GM12891 (cell line): ENCODE measurements at regions not wholly inside any gene's neighbourhood (a gene's known extent, or its start where the extent isn't known, plus 50 kb on each side); places are given as distances from the start of the nearest gene placed in this dataset.

ENCODE experiments used
- DNase-seq: peaks from one replicate; pipeline ENCODE4 v3.0.0; 2011; ENCODE audit warnings: low spot score; ENCODE audit not compliant: insufficient read length
- FAIRE-seq: peaks from 2 replicates; lab custom pipeline; 2011; peaks lifted over from hg19 to GRCh38; lab: Jason Lieb, UNC
- PAX5 ChIP-seq: IDR thresholded peaks from 2 replicates; pipeline ENCODE4 v1.6.1; 2011; ENCODE audit warnings: low read length, moderate library complexity, mild to moderate bottlenecking; ENCODE audit not compliant: insufficient read depth, severe bottlenecking
- POLR2A ChIP-seq: IDR thresholded peaks from 2 replicates; pipeline ENCODE4 v1.6.1; 2011; ENCODE audit warnings: low read depth, low read length, control low read depth
- POLR2AphosphoS5 ChIP-seq: IDR thresholded peaks from 2 replicates; pipeline ENCODE4 v1.6.1; 2011; ENCODE audit warnings: low read depth, low read length, control low read depth
- POU2F2 ChIP-seq: IDR thresholded peaks from 2 replicates; pipeline ENCODE4 v1.6.1; 2011; ENCODE audit warnings: low read depth, mild to moderate bottlenecking, control low read depth, low read length, moderate library complexity
- SPI1 ChIP-seq: IDR thresholded peaks from 2 replicates; pipeline ENCODE4 v1.6.1; 2011; ENCODE audit warnings: low read depth, low read length, control low read depth
- TAF1 ChIP-seq: IDR thresholded peaks from 2 replicates; pipeline ENCODE4 v1.6.1; 2011; ENCODE audit warnings: low read depth, low read length, control low read depth

DNA sequence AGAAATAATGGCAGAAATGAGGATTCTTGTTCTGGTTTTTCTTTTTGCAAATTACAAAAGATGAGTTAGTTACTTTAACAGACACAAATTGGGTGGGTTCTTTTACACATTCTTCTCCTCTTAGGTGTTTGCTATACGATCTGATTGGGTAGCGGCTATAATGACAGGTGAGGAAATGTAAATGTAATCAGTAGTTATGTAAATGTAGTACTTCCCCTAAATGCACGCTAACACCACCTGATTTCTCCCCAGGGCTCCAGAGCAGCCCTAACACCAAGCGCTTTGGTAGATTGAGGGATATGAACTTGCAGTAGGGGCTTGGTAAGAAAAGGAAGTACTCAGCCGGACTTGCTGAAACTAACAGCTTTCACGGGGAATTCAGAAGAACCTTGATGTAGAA, 499.4 kb upstream of the NOX3 start:
- TF ChIP-seq POLR2AphosphoS5 (no peak), POU2F2 (no peak), TAF1 (no peak), POLR2A (no peak), PAX5 (no peak), SPI1 (no peak)
- FAIRE-seq (no peak), DNase-seq (no peak)

DNA sequence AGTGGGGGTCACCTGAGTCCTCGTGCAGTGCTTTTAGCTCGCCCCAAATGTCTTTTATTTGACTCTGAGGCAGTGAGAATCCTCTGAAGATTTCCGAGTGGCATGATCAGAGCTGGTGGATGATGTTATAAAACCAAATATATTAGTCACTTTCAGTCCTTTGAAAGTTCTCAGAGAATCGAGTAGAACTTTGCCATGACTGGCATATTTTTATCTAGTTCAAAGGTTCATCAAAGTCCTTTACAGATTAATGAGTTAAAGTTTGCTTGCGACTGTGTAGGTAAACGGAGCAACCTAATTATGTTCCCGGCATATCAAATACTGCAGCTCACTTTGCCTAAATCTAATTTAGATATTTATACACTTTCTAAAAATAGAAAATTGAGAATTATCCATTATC, 498.5 kb upstream of the NOX3 start:
- no peak for DNase-seq
- no peak for TF ChIP-seq POLR2AphosphoS5
- no peak for TF ChIP-seq TAF1
- TF ChIP-seq SPI1 = no peak
- TF ChIP-seq POU2F2 = no peak
- no peak for TF ChIP-seq PAX5
- TF ChIP-seq POLR2A = no peak
- no peak for FAIRE-seq

DNA sequence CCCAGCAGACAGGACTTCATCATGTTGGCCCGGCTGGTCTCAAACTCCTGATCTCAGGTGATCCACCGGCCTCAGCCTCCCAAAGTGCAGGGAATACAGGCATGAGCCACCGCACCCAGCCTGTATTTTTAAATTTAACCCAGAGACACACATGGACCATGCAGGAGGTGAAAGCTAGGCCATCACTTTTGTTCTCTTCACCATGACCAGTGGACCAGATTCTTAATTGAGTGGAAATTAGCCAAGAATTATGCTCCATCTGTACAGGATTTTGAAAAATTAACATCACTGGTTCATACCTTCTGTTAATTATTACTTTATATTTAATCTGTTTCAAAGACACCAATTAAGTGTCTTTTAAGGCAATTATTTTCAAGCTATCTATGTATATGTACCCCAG, 493.6 kb upstream of the NOX3 start:
- TF ChIP-seq POU2F2 (no peak), SPI1 (no peak), POLR2A (no peak), TAF1 (no peak), POLR2AphosphoS5 (no peak), PAX5 (no peak)
- DNase-seq (no peak), FAIRE-seq (no peak)

DNA sequence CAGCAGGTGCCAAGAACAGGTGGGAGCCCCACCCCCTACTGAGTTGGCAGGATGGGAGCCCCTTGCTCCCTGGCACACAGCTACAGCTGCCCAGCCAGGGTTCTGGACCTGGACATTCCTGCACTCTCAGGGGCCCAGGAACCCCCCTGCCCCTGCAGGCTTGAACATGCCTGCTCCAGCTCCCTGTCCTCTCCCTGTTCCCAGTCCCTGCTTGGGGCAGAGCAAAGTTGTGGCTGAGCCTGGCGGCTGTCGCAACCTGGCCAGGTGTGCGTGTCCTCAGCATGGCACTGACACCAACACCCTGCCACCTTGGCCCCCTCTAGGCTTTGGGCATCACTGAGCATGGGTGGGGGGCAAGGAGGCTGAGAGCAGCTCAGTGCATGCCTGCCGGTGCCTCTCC, 491.2 kb upstream of the NOX3 start:
- no peak for FAIRE-seq
- TF ChIP-seq TAF1 (no peak), SPI1 (no peak), POLR2A (no peak), POU2F2 (no peak), POLR2AphosphoS5 (no peak), PAX5 (no peak)

DNA sequence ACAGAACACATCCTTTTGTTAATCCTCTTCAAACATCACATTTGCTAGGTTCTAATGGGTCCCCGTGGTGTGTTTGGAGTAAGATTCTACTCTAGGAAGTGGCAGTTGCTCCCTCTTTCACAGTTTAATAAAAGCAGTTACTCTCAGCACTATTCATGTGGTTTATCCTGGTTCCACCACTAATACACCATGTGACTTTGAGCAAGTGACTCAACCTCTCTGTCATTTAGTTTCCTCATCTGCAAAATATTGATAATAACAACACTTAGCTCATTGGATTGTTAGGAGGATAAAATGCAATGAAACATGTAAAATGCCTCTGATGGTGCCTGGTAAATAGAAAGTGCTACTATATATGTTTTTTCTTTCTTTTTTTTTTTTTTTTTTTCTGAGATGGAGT, 488.0 kb upstream of the NOX3 start:
- no peak for FAIRE-seq

More for the DNA sequence above, 491.2 kb upstream of the NOX3 start:
- no peak for DNase-seq

DNA sequence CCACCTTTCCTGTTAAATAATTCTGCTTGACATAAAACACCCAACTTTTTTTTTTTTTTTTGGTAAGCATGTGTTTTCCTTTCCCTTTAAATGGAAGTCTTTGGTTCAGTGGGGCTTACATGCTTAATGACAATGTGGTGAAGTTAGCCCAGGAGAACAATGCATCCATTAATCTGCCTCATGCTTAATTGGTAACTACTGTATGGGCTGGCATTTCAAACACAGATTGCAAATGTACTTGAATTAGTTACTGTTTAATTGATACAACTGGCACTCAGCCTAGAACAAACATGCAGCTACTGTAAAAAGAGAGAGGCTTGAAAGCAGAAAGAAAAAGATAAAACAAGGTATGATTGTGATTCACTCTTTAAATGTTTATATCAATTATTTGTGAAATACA, 483.6 kb upstream of the NOX3 start:
- FAIRE-seq (no peak), DNase-seq (no peak)
- TF ChIP-seq POU2F2 = no peak
- TF ChIP-seq POLR2AphosphoS5 = no peak
- TF ChIP-seq SPI1 = no peak
- no peak for TF ChIP-seq PAX5
- no peak for TF ChIP-seq POLR2A
- no peak for TF ChIP-seq TAF1

More for the DNA sequence above, 488.0 kb upstream of the NOX3 start:
- no peak for DNase-seq
- TF ChIP-seq SPI1 (no peak), POLR2A (no peak), POLR2AphosphoS5 (no peak), POU2F2 (no peak), PAX5 (no peak), TAF1 (no peak)

DNA sequence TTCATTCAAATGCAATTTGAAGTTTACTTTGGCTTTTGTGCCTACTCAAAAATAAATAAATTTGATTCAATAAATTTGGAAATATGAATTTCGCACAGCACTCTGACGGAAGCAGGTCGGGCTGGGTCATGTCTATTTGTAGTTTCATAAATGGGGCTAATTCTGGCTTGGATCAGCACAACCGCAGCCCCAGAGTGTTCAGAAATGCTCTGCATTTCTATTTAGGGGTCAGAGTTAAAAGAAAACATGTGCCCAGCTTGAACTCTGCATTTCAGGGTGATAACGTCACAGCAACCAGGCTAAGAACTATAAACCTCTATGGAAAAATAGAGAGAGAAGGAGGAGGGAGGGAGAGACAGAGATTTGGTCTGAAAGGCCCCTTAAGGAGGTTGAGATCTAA, 480.9 kb upstream of the NOX3 start:
- DNase-seq (no peak), FAIRE-seq (no peak)
- TF ChIP-seq POLR2A (no peak), TAF1 (no peak), SPI1 (no peak), POLR2AphosphoS5 (no peak), POU2F2 (no peak), PAX5 (no peak)

DNA sequence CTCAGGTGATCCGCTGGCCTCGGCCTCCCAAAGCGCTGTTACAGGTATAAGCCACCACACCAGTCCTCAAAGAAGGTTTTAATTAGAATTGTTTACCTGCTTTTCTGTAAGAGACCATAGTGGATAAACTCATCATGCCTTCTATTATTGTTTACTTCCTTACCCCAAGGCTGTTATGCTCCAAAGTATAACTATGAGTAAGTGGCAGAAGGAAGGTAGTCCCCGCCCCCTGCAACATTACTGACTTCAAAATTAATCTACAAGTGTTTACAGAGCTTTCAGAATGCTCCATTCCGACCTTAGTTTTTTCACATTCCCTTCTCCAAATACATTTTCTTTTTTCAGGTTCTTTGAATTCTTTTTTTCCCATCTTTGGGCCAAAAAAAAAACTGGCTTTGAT, 480.5 kb upstream of the NOX3 start:
- no peak for FAIRE-seq
- no peak for TF ChIP-seq POU2F2
- TF ChIP-seq POLR2AphosphoS5 = no peak
- no peak for TF ChIP-seq POLR2A
- no peak for TF ChIP-seq PAX5
- TF ChIP-seq TAF1 = no peak
- TF ChIP-seq SPI1 = no peak
- no peak for DNase-seq

DNA sequence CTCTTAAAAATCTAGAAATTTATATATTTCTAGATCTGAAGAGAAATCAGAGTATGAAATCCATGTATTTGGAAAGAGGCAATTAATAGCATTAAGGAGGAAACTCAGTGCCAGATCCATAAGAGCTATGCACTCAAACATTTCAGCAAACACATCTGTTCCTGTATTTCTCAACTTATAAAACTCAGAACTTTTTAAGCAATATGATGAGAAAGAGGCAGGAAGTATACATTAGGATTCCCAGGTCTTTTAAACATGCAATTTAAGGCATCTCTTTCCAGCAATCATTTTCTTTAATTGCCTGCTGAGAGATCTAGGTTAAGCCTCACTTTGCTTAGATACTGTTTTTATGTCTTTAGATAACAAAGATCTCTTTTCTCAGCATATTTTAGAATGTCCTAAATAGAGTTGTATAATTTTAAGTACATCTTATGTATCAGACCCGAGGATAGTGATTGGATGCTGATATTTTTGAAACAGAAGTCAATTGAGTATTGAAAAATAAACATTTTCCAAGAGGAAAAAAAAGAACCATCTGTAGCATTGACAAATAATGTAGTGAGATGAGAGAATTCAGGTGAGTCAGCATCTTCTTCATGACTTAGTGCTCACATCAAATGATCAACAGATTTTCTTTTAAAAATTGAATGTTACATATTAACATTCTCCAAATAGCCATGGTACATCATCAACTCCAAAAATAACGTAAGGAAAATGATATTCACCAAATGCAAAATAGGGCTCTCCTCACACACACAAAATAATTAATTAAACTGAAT, 461.4 kb upstream of the NOX3 start:
- DNase-seq (no peak), FAIRE-seq (no peak)

More for the DNA sequence above, 461.4 kb upstream of the NOX3 start:
- TF ChIP-seq SPI1 (no peak), PAX5 (no peak), TAF1 (no peak), POU2F2 (no peak), POLR2AphosphoS5 (no peak), POLR2A (no peak)
